Keratinocyte (primary cell): ENCODE measurements at regions not wholly inside any gene's neighbourhood (a gene's known extent, or its start where the extent isn't known, plus 50 kb on each side); places are given as distances from the start of the nearest gene placed in this dataset.

Experiments used
- EZH2 ChIP-seq: IDR thresholded peaks from one replicate; pipeline ENCODE4 v1.6.1; 2012; ENCODE audit warnings: inconsistent platforms, mild to moderate bottlenecking, low read length, moderate library complexity
- TF ChIP-seq, protein P1 (sequence below), 3 experiments: IDR thresholded peaks in 1 of 3; conservative IDR thresholded peaks in 1 of 3; optimal IDR thresholded peaks in 1 of 3; 2 replicates in 2 of 3; 3 replicates in 1 of 3; pipeline versions ENCODE3 to v1.5.1; 2011; ENCODE audit warnings: low read length in 3 of 3, mild to moderate bottlenecking in 3 of 3, moderate library complexity in 2 of 3, control low read depth in 1 of 3, inconsistent platforms in 1 of 3; ENCODE audit not compliant: insufficient read depth in 2 of 3; ENCODE audit errors: extremely low read depth in 1 of 3

DNA sequence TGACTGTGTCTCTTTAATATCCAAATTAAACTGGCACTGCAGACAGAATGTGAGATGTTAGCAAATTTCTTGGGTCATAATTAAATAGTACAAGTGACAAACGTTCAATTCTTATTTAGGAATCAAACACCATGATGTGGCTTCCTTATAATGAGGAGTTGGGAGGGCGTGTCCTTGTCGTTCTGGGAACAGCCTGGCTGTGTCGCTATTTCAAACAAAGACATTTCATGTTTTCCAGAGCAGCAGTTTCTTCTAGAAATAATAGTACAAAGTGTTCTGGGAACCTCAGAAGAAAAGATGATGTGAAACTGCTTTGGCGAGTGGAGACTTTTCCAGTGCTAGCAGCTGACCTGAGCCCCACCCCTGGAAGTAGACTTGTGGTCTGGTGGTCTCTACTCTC lies 301.7 kb upstream of the N4BP1 start:
- TF ChIP-seq, protein P1, sequence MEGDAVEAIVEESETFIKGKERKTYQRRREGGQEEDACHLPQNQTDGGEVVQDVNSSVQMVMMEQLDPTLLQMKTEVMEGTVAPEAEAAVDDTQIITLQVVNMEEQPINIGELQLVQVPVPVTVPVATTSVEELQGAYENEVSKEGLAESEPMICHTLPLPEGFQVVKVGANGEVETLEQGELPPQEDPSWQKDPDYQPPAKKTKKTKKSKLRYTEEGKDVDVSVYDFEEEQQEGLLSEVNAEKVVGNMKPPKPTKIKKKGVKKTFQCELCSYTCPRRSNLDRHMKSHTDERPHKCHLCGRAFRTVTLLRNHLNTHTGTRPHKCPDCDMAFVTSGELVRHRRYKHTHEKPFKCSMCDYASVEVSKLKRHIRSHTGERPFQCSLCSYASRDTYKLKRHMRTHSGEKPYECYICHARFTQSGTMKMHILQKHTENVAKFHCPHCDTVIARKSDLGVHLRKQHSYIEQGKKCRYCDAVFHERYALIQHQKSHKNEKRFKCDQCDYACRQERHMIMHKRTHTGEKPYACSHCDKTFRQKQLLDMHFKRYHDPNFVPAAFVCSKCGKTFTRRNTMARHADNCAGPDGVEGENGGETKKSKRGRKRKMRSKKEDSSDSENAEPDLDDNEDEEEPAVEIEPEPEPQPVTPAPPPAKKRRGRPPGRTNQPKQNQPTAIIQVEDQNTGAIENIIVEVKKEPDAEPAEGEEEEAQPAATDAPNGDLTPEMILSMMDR (optimal IDR thresholded peaks at IDR 0.05 in 1 of 3, IDR thresholded peaks at IDR 0.05 in 1 of 3, conservative IDR thresholded peaks at IDR 0.05 in 1 of 3; ENCODE audit: extremely low read depth in 1 of 3, insufficient read depth in 2 of 3, low read length in 3 of 3), result peak; percentile 21 to 47 (median 22)
- no peak for TF ChIP-seq EZH2
